Caco-2 (cell line): ENCODE measurements at regions not wholly inside any gene's neighbourhood (a gene's known extent, or its start where the extent isn't known, plus 50 kb on each side); places are given as distances from the start of the nearest gene placed in this dataset.

Experiments
- BruUV-seq: library from RNA; stranded (reverse); fragments of 400-500 nt; replicated peaks from 2 replicates; lab custom pipeline; 2021; lab: Mats Ljungman, UMichigan
- CTCF ChIA-PET: fragments of 300-600 bp; sonication (Branson Sonifier 250); formaldehyde crosslinking; loops from one replicate; lab custom pipeline; 2022; ENCODE audit warnings: antibody characterized with exemption; lab: Charles Lee
- POLR2A ChIA-PET: fragments of 300-600 bp; sonication (Branson Sonifier 250); formaldehyde crosslinking; loops from one replicate; lab custom pipeline; 2022; ENCODE audit warnings: antibody characterized with exemption; lab: Charles Lee
- DNase-seq, 2 experiments: peaks; one replicate each; pipeline versions ENCODE4 v3.0.0 to v3.0.0-alpha.2; 2020 to 2022
- H3K27me3 ChIP-seq: replicated peaks from 2 replicates; pipeline ENCODE4 v1.6.0; 2011; ENCODE audit warnings: low read length; ENCODE audit not compliant: control insufficient read depth, insufficient read depth
- H3K36me3 ChIP-seq: 2 replicates; pipeline ENCODE4 v1.5.1; 2011; ENCODE audit warnings: low read length; ENCODE audit not compliant: control insufficient read depth, insufficient read depth
- H3K4me1 ChIP-seq: fragments of 250-450 bp; sonication (Bioruptor Pico); 2 replicates; pipeline ENCODE4 v1.5.1; 2020; ENCODE audit warnings: mild to moderate bottlenecking
- H3K4me3 ChIP-seq: 2 replicates; pipeline ENCODE4 v1.5.1; 2011; ENCODE audit warnings: low read depth, mild to moderate bottlenecking, control low read depth, low read length
- H3K9me3 ChIP-seq: fragments of 250-450 bp; sonication (Bioruptor Pico); 2 replicates; pipeline ENCODE4 v1.5.1; 2020; ENCODE audit warnings: mild to moderate bottlenecking, moderate library complexity
- H3K27ac Mint-ChIP-seq: one replicate; pipeline ENCODE4 v1.8.0; 2022; ENCODE audit warnings: mixed read lengths; ENCODE audit not compliant: unreplicated experiment
- H3K27me3 Mint-ChIP-seq: one replicate; pipeline ENCODE4 v1.8.0; 2022; ENCODE audit warnings: mixed read lengths; ENCODE audit not compliant: insufficient read depth, unreplicated experiment
- H3K36me3 Mint-ChIP-seq: one replicate; pipeline ENCODE4 v1.8.0; 2022; ENCODE audit warnings: mild to moderate bottlenecking, mixed read lengths; ENCODE audit not compliant: insufficient read depth, unreplicated experiment
- H3K4me1 Mint-ChIP-seq: one replicate; pipeline ENCODE4 v1.8.0; 2022; ENCODE audit warnings: low read depth, mixed read lengths; ENCODE audit not compliant: unreplicated experiment
- H3K4me3 Mint-ChIP-seq: one replicate; pipeline ENCODE4 v1.8.0; 2022; ENCODE audit warnings: mild to moderate bottlenecking, moderate library complexity, mixed read lengths; ENCODE audit not compliant: unreplicated experiment
- H3K9me3 Mint-ChIP-seq: one replicate; pipeline ENCODE4 v1.8.0; 2022; ENCODE audit warnings: mixed read lengths; ENCODE audit not compliant: unreplicated experiment
- intact Hi-C: fragments of 100-400 bp; cut with micrococcal nuclease; formaldehyde crosslinking; loops from one replicate; pipeline ENCODE4 v1.10.0; 2022; ENCODE audit not compliant: unreplicated experiment
- TF ChIP-seq, protein P1 (sequence below), 2 experiments: fragments of 200-600 bp in 1 of 2; IDR thresholded peaks; 1 replicate in 1 of 2; 2 replicates in 1 of 2; pipeline versions ENCODE4 v1.5.1 to v1.8.0; 2011 to 2022; ENCODE audit warnings: antibody characterized with exemption in 1 of 2, control low read depth in 1 of 2, inconsistent platforms in 1 of 2, low read depth in 1 of 2, low read length in 1 of 2, mild to moderate bottlenecking in 1 of 2, moderate library complexity in 1 of 2; ENCODE audit not compliant: insufficient read depth in 1 of 2, severe bottlenecking in 1 of 2, unreplicated experiment in 1 of 2

DNA sequence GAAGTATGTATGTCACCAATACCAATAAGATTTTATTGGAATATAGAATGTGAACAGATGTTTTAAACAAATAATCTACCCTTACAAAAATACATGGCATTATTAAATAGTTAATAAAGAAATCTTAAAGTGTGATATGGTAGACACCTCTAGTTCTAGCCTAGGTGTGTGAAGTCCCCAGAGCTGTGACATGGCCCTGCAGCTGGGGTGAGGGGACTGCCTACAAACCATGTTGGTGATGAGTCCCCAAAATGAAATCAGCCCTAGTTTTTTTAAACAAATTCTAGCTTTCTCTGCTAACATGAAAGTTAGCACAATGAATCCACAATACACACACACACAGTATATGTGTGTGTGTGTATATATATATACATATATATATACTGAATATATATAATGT is 195.1 kb upstream of the RPS23 start:
- H3K36me3 ChIP-seq = no peaks in the 10 kb centered on the region
- CTCF ChIA-PET = no interaction called here
- POLR2A ChIA-PET = no interaction called here
- intact Hi-C loops = no loop called here
- Mint-ChIP-seq H3K4me1 (no peaks in the 10 kb centered on the region), H3K4me3 (no peak overlapping the region), H3K27me3 (no peaks in the 10 kb centered on the region), H3K9me3 (no peaks in the 10 kb centered on the region), H3K27ac (no peak overlapping the region), H3K36me3 (no peaks in the 10 kb centered on the region)
- no peaks in the 10 kb centered on the region for H3K27me3 ChIP-seq
- DNase-seq = no peak
- H3K4me1 ChIP-seq = no peaks in the 10 kb centered on the region
- H3K9me3 ChIP-seq = no peaks in the 10 kb centered on the region
- H3K4me3 ChIP-seq = no peak overlapping the region
- BruUV-seq = no TSS peak
- TF ChIP-seq, protein P1, sequence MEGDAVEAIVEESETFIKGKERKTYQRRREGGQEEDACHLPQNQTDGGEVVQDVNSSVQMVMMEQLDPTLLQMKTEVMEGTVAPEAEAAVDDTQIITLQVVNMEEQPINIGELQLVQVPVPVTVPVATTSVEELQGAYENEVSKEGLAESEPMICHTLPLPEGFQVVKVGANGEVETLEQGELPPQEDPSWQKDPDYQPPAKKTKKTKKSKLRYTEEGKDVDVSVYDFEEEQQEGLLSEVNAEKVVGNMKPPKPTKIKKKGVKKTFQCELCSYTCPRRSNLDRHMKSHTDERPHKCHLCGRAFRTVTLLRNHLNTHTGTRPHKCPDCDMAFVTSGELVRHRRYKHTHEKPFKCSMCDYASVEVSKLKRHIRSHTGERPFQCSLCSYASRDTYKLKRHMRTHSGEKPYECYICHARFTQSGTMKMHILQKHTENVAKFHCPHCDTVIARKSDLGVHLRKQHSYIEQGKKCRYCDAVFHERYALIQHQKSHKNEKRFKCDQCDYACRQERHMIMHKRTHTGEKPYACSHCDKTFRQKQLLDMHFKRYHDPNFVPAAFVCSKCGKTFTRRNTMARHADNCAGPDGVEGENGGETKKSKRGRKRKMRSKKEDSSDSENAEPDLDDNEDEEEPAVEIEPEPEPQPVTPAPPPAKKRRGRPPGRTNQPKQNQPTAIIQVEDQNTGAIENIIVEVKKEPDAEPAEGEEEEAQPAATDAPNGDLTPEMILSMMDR (IDR thresholded peaks at IDR 0.05; ENCODE audit: insufficient read depth in 1 of 2, low read depth in 1 of 2, low read length in 1 of 2, severe bottlenecking in 1 of 2, unreplicated experiment in 1 of 2) = no peak

GRCh38 chr5:82470185-82470994 is 192.2 kb upstream of the RPS23 start:
- H3K27ac Mint-ChIP-seq = no peak overlapping the region
- no peaks in the 10 kb centered on the region for H3K9me3 ChIP-seq
- H3K4me1 ChIP-seq = no peaks in the 10 kb centered on the region
- no peaks in the 10 kb centered on the region for H3K36me3 ChIP-seq
- H3K4me1 Mint-ChIP-seq = no peaks in the 10 kb centered on the region
- CTCF ChIA-PET = no interaction called here
- intact Hi-C loops = no loop called here
- H3K27me3 ChIP-seq = no peaks in the 10 kb centered on the region
- TF ChIP-seq, protein P1 (IDR thresholded peaks at IDR 0.05; ENCODE audit: insufficient read depth in 1 of 2, low read depth in 1 of 2, low read length in 1 of 2, severe bottlenecking in 1 of 2, unreplicated experiment in 1 of 2) = no peak
- H3K4me3 Mint-ChIP-seq = no peak overlapping the region
- no peak for DNase-seq
- no peak overlapping the region for H3K4me3 ChIP-seq
- H3K36me3 Mint-ChIP-seq = no peaks in the 10 kb centered on the region
- POLR2A ChIA-PET = no interaction called here
- no TSS peak for BruUV-seq
- H3K9me3 Mint-ChIP-seq = no peaks in the 10 kb centered on the region
- H3K27me3 Mint-ChIP-seq = no peaks in the 10 kb centered on the region

GRCh38 chr5:82466986-82467561 is 188.9 kb upstream of the RPS23 start:
- TF ChIP-seq, protein P1 (IDR thresholded peaks at IDR 0.05; ENCODE audit: insufficient read depth in 1 of 2, low read depth in 1 of 2, low read length in 1 of 2, severe bottlenecking in 1 of 2, unreplicated experiment in 1 of 2) = no peak
- Histone ChIP-seq H3K27me3 (no peaks in the 10 kb centered on the region), H3K4me1 (no peaks in the 10 kb centered on the region), H3K36me3 (no peaks in the 10 kb centered on the region), H3K4me3 (no peak overlapping the region), H3K9me3 (no peaks in the 10 kb centered on the region)
- H3K27ac Mint-ChIP-seq = no peak overlapping the region
- no peaks in the 10 kb centered on the region for H3K4me1 Mint-ChIP-seq
- intact Hi-C loops = no loop called here
- peaks cover 18% of the 10 kb centered on the region for H3K9me3 Mint-ChIP-seq
- no peaks in the 10 kb centered on the region for H3K27me3 Mint-ChIP-seq
- ChIA-PET CTCF (no interaction called here), POLR2A (no interaction called here)
- no TSS peak for BruUV-seq
- no peak for DNase-seq
- no peak overlapping the region for H3K4me3 Mint-ChIP-seq
- H3K36me3 Mint-ChIP-seq = no peaks in the 10 kb centered on the region
